ENCODE measurements at regions not wholly inside any gene's neighbourhood (a gene's known extent, or its start where the extent isn't known, plus 50 kb on each side); places are given as distances from the start of the nearest gene placed in this dataset.

GRCh38 chr14:94717808-94718207 lies 52.1 kb downstream of the GSC start:
- no peak for DNase-seq

DNA sequence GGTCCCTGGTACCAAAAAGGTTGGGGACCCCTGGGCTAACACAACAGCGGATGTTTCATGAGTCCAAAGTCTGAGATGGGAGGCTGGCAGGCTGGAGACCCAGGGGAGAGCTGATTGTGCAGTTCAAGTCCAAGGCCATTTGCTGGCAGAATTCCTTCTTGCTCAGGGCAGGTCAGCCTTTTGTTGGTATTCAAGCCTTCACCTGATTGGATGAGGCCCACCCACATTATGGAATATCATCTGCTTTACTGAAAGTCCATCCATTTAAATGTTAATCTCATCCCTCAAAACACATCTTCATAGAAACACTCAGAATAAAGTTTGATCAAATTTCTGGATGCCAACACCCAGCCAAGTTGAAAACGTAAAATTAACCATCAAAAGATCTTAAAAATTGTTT lies 52.9 kb downstream of the GSC start:
- DNase-seq, result no peak

DNA sequence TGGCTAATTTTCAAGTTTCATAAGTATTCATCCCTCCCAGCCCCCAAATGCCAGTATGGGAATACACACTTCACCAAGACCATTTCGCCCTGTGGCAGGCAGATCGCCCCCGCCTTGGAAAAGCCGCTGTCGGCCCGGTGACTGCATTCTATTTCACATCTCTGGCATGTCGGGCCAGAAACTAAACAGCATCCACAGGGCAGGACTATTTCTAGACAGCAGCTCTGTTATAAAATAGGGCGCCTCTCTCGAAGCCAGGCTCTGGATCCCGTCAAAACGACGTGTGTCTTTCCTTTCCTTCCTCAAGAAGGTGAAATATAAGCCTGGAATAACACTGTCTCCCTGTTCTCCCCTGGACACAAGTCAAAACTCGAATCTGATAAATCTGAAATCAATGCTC lies 56.8 kb downstream of the GSC start:
- DNase-seq, result no peak

GRCh38 chr14:94710731-94711130 lies 59.2 kb downstream of the GSC start:
- DNase-seq, result no peak

GRCh38 chr14:94707494-94707893 lies 62.4 kb downstream of the GSC start:
- no peak for DNase-seq

- DNase-seq, result no peak
Measured at GRCh38 chr14:94706133-94706532, 63.8 kb downstream of the GSC start.

DNA sequence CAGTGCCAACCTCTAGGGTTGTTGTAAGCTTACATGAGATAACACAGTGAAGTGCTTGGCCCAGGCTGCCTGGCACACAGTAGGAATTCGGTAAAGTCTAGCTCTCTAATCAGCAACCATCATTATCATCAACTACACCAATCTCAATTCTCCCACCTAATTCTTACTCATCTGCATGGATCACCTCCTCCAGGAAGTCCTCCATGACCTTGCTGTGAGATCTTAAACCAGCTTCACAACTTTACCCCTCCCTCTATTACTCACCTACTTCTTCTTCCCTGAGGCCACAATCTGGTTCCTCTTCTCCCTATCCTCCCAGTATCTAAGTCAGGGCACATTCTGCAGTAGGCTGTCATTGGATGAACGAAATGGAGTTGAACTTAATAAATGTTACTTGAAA lies 67.3 kb downstream of the GSC start:
- DNase-seq, result no peak

- DNase-seq, result no peak
Measured at GRCh38 chr14:94701861-94702370, 68.0 kb downstream of the GSC start.

GRCh38 chr14:94700336-94700735 lies 69.6 kb downstream of the GSC start:
- no peak for DNase-seq

- DNase-seq, result no peak
Measured at GRCh38 chr14:94699831-94700230, 70.1 kb downstream of the GSC start.

GRCh38 chr14:94697773-94698556 lies 71.9 kb downstream of the GSC start:
- DNase-seq, result no peak

DNA sequence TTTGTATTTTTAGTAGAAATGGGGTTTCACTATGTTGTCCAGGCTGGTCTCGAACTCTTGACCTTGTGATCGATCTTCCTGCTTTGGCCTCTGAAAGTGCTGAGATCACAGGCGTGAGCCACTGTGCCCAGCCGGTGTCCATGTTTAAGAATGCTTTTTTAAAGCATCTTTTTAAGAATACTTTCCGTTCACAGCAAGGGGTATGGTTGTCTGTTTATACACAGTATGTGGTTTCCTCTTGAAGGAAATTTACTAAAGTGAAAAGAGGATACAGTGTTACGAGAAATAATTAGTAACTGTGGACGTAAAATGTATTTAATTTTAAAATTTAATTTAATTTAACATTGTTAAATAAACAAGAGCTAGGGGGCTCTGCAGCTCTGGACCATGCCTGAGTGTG lies 73.4 kb downstream of the GSC start:
- DNase-seq, result no peak

DNA sequence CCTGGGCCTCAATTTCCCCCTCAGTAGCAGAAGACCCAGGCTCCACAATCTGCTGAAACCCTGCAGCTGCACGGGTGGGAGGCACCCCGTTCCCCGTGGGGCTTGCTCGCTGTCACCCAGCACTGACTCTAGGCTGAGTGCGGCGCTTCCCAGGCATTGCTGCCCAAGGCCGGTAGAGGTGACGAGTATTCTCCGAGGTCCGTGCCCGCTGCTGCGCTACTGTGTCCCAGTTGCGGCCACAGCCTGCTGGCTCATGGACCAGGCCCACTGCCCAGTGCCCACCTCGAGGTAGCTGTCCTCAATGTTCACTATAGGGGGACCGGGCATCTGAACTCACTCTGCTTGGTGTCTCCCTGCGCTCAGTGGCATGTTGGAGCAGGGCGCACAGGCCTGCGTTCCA lies 74.7 kb downstream of the GSC start:
- DNase-seq, result no peak

- no peak for DNase-seq
Measured at GRCh38 chr14:94691660-94692034, 78.3 kb downstream of the GSC start.

GRCh38 chr14:94690896-94691659 lies 78.8 kb downstream of the GSC start:
- no peak for DNase-seq

GRCh38 chr14:94690486-94690885 lies 78.3 kb downstream of the SERPINA3 start:
- DNase-seq, result no peak

DNA sequence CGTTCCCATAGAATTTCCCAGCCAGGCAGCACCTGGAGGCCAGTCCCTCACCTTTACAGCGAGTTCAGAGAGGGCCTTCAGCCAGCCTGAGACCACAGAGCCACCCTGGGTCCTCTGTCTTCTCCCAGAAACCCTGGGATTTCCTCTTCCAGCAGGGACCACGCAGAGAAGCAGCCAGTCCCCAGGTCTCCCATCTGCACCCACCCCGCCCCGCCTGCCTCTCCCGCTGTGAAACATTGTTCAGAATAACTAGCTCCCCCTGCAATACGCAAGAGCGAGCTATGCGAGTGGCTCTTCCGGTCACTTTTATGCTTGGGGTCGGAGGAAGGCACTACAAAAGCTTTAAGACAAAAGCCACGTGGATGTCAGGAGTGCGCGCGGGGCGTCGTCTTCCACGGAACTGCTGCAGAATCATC lies 77.8 kb downstream of the SERPINA3 start:
- no peak for DNase-seq

DNA sequence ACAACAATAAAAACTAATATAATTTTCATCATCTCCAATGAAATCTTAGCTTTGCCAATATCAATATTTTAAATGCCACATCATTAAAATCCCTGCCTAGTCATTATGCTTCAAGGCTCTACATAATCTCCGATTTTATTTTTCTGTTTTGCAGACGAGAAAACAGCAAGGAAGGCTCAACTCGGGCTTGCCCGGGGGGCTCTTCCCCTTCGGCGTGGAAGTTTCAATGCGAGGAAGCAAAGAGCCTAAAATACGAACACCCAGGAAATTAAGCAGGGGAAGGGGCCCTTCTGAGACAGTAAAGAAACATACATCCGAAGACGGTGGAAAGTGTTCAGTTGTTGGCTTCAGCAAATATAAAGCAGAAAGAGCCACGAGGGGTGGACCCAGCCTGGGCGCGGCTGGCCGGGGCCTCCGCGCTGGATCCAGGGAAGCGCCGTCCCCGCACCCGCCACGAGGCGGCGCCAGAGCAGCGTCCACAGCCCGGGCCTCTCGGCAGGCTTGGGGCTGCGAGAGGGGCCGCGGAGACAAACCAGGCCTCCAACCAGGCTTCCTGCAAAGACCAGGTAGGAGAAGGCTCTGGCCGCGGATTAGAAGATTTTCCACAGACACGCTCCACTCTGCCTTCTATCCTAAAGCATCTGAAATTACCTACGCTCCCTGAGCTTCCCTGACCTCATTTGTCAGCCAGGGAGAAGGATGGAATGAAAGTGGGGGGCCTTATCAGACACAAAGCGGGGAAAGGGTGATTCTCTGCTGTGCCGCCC lies 77.2 kb downstream of the SERPINA3 start:
- peak; percentile 15 for DNase-seq

DNA sequence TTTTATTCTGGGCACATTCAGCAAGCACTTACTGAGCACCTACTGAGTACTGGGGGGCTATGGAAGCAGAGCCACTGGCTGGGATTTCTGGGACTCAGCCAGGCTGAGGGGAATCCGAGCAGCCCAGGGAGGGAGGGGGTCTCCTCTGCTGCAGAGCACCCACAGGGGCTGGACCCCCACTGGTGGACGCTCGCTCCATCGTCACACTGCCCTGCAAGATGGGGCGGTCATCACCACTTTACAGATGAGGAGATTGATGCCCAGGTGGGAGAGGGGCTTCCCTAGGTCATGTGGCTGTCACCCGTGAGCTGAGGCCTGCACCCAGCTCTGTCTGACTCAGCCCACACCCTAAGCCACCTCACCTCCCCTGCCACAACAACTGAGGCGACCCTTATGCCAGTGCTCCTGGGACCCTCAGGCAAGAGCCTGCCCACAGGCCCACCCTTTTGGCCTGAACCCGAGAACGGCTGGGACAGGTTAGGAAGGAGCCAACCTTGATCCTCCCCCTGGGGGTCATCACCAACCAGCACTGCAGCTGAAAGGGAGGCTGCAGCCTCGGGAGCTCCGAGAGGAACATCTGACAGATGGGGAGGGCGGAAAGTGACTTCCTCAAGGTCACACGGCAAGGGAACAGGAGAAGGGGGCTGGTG lies 74.4 kb downstream of the SERPINA3 start:
- no peak for DNase-seq

DNA sequence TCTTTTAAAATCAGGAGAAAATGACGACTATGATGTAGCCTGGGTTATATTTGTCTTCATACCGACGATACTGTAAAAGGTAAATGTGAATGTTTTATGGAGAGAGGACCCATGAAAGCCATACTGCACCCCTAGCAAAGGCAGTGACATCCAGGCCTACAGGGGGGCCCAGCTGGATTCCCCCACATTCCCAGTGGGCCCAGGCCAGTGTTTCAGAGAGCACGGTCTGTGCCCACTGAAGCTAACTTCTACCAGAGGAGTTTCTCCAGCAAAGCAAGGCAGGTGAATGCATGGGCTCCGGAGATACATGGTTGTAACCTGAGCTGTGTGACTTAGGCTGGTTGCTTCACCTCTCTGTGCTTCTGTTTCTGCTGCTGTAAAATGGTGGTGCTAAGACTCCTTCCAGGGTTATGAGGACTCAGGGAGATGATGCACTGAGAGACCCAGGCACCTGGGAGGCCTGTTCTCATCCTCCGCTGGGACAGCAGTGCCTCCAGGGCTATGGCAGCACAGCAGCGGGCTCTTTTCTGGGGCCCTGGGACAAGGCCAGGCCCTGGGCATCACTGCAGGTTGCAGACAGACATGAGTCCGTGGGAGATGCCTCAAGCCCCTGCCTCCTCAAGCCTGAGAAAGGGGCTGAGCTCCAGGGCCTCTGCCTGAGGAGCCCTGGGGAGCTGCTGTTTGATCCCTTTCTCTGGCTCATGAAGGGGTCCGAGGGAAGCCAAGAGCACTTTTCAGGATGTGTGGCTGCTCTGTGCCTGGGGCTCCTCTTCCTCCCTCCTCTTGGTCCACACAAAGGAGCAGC lies 73.7 kb downstream of the SERPINA3 start:
- no peak for DNase-seq

DNA sequence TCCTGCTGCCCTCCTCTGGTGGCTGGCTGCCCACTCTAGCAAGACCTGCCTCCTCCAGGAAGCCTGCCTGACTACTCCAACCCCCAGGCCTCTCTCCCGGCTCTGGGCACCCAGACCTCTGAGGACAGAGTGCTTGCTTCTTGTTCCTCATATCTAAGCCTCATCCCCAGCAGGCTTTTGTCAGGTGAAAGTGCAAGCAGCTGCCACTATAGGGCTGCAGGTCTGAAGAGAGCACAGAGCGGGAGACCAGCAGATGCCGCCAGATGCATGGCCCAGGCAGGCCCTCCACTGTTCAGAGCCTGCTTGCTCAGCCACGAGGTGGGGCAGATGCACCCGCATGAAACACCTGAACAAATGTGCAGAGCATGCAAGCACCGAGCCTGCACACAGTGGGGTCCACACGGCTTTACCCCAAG lies 73.0 kb downstream of the SERPINA3 start:
- no peak for DNase-seq

DNA sequence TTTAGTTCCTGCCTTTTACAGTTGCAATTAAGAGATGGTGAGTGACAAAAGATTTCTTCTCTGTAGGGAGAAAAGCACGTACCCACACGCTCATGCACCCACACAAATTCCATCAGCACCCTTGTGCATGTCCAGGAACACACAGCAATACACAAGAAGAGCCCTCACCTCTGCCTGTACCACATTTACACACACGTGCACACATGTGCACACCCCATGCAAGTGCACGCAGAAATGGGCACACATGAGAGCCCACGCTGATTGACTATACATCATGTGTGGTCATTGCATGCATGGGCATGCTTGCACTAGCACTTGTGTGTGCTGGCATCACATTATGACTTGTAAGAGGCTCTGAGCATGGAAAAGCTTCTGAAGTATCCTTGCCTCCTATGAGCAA lies 70.5 kb downstream of the SERPINA3 start:
- no peak for DNase-seq

Measured in KG1 (cell line).